ENCODE measurements at regions not wholly inside any gene's neighbourhood (a gene's known extent, or its start where the extent isn't known, plus 50 kb on each side); places are given as distances from the start of the nearest gene placed in this dataset.
"Not testable (repeated sequence)": the region's sequence is repeated elsewhere in the genome, so short reads cannot be mapped to it uniquely, and the experiment has no call there.

DNA sequence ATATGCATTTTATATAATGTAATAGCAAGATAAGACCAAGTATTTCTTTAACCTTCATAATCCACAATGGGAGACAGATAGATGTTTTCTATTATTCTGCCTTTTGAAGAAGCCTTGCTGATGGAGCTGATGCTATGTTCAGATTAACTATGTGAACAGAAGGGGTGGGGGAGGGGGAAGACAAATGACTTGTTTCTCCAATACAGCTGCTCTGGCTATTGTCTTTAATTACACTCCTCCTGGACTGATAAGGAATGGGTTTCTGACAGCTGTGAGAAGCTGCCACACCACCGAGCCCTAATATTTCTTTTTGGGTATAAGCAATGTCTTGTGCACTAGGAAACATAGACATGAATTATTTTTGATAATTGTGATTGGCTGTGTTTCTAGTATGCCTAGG lies 62.0 kb downstream of the CAVIN4 start:
- no peak for DNase-seq (ENCODE audit: low read depth)

DNA sequence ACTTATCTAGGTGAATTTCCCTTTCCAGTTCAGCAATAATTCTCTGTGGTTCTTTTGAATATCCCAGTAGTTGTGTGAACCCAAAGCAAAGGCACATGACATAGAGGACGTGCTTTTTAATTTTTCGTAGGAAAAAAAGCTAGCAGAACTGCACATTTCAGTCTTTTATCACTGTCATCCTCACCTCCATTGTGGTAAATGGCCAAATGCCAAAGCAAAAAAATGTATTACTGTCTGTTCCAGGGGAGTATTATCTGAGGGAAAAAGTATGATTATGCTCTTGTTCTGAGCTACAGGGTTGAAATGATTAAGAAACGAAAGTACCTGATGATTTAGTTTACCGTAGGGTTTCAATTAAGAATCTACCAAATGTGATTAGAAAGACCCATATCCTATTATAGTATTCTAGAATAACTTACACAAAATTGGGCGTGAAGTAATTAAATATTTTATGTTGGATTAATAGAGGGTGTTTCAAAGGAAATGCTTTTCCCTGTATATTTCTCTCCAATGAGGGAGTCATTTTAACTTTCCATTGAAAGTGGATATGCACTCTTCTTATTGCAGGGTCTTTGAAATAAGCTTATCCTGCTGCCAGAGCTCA lies 62.7 kb downstream of the CAVIN4 start:
- no peak for DNase-seq (ENCODE audit: low read depth)

DNA sequence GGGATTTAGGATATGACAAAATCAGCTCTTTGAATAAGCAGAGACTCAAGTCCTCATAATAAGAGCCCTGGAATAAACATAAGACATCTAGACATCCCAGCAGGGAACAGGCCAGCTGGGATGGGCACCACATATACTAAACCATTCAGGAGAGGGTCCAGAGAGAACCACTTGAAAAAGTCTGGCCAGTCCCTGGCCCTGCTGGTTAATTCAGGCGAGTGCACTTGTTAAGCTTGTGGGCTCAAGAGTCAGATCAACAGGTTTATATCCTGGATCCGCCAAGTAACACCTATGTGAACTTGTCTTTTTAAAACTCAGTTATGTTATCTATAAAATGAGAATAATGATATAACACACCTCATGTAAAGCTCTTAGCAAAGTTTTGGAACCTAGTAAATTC lies 63.3 kb downstream of the CAVIN4 start:
- DNase-seq (ENCODE audit: low read depth) = no peak

DNA sequence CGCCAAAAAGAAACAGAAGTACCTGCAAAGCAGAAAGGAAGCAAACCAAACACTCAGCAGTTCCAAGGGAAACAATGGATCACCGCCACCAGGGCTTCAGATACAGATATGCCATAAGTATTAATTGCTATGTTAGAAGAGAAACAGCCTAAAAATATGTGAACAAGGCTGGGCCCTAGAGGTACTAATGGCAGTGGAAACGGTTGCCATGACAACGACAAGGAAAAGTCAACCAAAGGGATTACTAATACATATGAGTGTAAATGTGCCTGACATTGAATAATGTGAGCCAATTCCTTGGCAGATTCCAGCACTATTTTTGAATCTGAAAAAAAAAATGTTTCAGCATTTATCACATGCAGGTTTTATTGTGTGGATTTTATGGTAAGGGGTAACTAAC lies 75.0 kb downstream of the CAVIN4 start:
- DNase-seq (ENCODE audit: low read depth) = no peak

DNA sequence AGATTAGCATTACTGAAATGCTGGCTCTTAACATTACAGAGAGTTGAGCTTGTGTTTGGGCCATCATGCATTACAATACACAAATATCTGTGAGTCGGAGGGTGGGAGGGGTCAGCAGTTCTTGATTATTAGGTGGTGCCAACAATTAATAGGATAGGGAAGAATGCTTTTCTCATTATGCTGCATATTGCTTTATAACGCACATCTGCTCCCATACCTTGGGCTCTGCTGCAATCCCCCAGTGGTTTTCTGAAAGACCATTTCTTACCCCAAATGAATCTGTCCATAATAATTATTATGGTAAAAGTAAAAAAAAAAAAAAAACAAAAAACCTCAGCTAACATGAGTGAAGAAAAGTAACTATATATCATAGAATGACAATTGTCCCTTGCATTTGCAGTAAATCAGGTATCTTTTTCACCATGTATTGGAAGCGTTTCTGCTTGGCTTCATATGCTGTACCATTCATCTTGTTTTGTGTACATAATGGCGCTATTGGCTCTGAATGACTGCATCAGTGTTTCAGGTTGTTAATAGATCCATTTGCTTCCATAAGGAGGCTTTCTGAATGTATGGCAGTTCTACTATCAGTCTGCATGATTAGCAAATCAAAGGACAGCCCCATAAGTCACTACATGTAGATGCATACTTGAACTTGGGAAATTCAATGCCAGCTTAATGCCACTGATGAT lies 75.9 kb downstream of the CAVIN4 start:
- DNase-seq (ENCODE audit: low read depth) = no peak

DNA sequence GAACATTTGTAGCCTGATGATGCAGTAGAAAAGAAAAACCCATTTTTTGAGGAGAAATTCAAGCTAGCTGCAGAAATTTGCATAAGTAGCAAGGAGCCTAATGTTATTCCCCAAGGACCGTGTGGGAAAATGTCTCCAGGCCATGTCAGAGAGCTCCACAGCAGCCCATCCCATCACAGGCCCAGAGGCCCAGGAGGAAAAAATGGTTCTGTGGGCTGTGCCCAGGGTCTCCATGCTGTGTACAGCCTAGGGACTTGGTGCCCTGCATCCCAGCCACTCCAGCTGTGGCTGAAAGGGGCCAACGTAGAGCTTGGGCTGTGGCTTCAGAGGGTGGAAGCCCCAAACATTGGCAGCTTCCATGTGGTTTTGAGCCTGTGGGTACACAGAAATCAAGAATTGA lies 79.0 kb downstream of the CAVIN4 start:
- DNase-seq (ENCODE audit: low read depth) = not testable (repeated sequence)

DNA sequence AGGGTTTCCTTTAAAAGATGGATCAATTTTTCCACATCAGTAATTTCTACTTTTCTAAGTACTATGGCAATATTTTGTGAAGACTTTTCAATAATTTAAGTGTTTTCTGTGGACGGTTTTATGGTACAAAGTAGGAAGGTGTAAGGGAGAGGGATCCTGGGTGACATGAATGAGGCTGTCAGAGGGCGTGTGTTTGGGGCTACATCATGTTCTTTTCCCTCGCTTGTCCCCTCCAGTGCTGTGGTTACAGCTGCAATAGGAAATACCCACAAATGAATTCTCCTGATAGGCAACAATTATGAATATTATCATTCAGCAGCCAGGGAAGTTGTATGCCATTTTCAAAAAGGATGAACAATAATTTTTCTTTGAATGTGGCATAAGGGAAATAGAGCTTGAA lies 83.8 kb downstream of the CAVIN4 start:
- no peak for DNase-seq (ENCODE audit: low read depth)

DNA sequence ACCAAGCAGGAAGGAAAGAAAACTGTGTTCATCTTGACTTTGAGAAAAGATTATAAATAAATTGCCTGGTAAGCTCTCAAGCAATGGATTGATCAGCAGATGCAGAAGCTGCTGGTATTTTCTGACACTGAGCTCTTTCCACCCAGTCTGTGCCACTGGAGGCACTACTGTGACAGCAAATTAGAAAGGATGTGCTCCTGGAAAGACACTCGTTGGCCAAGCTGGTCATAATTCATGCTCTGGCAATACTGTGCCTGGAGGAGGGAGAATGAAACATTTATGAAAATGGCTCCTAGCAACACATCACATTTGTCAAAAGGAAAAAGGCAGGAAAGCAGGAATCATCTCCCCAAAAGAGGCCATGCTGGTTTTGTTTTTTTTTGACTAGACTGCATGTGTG lies 84.2 kb downstream of the CAVIN4 start:
- no peak for DNase-seq (ENCODE audit: low read depth)

DNA sequence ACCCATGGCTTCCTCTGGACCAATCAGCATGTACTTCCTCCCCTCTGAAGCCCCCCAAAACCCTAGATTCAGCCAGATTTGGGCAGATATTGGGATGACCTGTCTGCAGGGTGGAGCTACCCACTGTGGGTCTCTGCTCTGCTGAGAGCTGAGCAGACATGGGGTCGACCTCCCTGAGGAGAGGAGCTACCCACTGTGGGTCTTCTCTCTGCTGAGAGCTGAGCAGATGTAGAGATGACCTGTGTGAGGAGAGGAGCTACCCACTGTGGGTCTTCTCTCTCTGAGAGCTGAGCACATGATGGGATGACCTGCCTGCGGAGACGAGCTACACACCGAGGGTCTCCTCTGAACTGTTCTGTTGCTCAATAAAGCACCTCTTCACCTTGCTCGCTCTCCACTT lies 89.6 kb downstream of the CAVIN4 start:
- no peak for DNase-seq (ENCODE audit: low read depth)

DNA sequence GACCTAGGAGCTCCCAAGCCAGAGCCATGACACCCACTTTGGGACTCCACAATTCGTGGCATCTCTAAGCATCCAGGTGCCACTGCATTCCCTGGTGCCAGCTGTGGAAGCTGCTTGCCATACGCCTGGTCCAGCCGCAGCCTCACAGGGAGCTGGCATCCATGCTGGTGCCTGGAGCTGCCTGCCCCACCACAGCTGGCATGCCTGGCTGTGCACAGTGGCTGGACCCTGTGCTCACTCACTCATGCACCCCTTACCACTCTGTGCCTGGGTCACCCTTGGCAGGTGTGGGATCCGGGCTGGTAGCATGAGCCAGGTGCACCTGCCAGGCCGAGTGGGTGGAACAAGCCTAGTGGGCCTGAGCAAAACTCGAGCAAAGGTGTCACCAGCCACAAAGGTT lies 90.1 kb downstream of the CAVIN4 start:
- DNase-seq (ENCODE audit: low read depth) = no peak

DNA sequence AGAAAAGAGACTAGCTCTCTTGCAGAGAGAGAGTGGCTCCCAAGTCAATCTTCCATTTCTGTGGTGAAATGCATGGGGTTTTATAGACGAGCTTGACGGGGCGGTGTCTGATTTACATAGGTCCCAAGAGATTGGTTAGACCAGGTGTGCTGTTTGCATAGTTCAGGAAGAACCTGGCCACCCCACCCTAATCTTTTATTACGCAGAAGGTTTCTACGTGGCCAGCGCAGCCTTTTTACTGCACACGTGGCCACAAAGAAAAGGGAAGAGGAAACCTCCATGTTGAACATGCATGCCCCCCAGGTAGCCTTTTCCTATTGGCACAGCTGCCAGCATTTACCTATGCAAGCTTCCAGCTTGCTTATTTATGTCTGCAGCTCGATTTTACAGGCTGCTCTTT lies 92.1 kb downstream of the CAVIN4 start:
- DNase-seq (ENCODE audit: low read depth) = no peak

DNA sequence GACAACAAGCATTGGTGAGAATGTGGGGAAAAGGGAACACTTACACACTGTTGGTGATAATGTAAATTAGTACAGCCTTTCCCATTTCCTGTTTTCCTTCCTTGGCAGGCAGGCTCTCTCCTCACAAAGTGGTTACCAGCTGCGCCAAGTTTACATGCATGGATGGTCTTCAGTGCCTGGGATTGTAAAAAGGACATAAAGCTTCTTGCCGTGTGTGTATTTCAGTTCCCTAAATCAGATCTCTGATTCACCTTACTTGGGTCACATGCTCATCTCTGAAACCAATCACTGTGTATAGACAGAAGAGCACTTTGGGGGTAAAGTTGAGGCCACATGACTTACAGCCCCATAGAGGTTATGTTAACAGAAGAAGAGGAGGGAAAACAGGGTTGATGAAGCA lies 92.8 kb downstream of the CAVIN4 start:
- no peak for DNase-seq (ENCODE audit: low read depth)

DNA sequence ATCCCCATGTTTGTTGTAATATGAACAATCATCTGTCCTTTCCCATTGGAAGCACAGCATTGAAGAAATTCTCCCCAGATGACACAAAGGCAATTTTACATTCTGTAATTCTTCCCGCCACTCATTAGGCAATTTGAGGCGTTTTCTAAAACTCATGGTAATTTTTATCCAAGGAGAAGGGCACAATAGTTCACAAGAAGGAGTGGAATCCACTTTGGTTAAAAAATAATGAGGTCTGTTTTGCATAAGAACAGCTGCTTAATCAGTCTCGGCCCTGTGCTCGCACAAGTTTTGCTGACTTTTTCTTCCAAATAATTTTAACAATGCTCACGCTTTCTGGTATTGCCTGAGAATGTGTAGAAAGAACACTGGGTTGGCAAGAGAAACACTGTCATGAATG lies 94.0 kb downstream of the CAVIN4 start:
- no peak for DNase-seq (ENCODE audit: low read depth)

DNA sequence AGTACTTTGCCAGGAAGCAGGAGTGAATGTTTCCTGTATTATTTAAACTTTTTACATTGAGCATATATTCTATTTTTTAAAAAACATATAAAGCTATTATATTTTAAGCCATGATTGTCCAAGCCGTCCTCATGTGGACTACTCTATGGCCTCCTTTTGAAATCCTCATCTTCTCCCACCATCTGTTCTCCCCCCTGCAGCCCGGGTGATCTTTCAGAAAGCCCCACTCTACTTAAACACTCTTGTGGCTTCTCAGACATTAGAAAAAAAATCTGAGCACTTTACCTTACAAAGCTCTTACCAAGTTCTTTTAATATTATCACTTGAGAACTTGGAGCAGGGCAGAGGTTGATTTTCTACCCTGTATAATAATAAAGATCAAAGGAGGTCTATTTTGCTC lies 95.4 kb downstream of the CAVIN4 start:
- no peak for DNase-seq (ENCODE audit: low read depth)

DNA sequence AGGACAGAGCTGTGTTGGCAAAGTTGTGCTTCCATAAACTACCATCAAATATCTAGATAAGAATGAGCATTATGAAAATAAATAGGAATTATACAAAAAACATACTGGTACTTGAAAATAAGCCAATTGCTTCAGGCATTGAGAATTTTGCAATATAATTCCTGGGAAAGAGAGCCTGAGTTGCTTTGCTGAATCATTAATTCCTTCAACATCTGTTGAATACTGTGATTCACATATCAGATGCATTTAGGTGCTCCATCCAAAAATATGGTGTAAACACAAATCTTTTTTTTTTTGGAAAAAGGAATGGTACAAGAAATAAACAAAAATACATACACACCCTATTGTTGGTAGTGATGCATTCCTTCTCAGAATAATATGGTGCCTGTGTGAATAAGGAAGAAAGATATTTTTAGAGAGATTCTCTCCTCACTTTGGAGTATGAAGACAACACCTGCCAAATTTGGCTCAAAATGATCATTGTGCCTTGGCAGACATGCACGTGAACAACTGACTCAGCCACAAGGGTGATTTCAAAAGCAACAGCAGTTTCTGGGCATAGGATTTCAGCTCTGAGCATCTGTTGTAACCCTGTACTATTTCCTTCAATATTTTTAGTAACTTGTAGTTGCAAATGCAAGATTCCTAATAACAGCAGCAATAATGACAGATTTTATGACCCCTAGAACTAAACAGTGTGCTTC lies 96.7 kb downstream of the CAVIN4 start:
- DNase-seq (ENCODE audit: low read depth) = peak; percentile 11

DNA sequence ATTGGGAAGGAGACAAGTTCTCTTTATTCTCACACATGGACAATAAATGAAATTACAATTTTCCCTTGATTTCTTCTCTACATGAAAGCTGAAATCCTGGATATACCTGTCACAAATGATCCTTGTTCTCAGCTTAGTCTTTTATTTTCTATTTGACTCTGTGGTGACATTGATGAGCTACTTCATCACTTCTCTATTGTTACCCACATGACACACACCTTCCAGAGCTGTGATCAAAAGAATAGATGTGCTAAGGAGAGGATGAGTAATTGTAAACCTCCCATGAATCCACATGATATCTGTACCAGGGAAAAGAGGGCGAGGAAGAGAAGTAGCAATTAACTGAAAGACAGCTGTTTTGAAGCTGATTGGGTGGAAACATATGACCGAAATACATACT lies 102.0 kb downstream of the CAVIN4 start:
- DNase-seq (ENCODE audit: low read depth) = no peak

DNA sequence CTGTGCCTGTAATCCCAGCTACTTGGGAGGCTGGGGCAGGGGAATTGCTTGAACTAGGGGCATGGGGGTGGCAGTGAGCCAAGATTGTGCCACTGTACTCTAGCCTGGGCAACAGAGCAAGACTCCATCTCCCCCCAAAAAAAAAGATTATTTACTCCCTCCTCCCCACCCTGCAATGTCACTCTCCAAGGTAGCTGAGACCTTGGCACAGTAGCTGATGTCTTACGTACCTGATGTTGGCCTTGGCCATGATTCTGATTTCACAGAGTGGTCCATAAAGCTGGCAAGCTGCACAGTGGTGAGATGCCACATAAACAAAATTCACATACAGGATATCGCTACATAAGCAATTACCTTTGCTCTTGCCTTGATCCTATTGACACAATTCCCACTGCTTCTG lies 108.5 kb downstream of the CAVIN4 start:
- DNase-seq (ENCODE audit: low read depth) = no peak

DNA sequence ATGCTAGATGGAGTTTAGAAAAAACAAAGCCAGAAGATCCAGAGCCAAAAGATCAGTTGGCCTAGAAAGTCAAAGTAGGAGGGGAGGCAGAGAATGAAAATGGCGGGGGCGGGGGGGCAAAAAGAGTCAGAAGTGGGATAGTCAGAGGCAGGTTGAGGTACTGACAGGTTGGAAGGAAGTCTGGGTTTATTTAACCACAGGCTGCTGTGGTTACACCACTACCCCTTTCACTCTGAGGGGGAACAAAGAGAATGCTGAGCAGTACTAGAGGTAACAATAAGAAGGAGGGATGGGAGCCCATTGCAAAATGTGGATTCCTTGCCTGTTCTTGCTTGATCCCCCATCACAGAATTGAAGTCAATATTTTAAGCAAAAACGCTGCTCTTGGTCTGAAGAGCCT lies 111.8 kb downstream of the CAVIN4 start:
- DNase-seq (ENCODE audit: low read depth) = no peak

DNA sequence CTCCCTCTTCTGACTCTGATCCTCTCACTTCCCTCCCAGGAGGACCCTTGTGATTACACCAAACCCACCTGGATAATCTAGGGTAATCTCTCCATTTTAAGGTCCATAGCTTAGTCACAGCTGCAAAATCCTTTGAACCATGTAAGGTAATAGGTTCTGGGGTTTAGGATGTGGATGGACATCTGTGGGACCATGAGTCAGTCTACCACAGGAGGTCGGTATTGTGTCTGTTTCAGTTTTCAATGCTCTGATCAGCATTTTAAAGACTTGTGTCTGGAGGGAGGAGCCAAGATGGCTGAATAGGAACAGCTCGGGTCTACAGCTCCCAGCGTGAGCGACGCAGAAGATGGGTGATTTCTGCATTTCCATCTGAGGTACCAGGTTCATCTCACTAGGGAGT lies 112.6 kb downstream of the CAVIN4 start:
- no peak for DNase-seq (ENCODE audit: low read depth)

DNA sequence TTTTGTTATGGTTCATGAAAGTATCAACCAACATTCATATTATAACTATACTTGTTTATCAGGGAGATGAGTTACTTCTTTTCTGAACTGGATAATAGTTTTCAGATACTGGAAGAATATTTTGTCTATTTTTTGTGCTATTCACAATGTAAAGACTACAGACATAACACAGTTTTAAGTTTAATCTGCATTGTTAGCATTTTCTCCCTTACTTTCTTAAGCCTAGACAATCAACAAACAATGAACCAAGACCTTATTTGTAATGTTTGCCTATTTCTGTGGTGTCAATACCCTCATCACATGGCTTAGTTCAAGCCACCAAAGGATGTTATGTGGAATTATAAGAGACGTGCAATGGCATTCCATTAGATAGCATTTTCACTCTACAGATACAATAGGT lies 119.5 kb downstream of the CAVIN4 start:
- DNase-seq (ENCODE audit: low read depth) = no peak

DNA sequence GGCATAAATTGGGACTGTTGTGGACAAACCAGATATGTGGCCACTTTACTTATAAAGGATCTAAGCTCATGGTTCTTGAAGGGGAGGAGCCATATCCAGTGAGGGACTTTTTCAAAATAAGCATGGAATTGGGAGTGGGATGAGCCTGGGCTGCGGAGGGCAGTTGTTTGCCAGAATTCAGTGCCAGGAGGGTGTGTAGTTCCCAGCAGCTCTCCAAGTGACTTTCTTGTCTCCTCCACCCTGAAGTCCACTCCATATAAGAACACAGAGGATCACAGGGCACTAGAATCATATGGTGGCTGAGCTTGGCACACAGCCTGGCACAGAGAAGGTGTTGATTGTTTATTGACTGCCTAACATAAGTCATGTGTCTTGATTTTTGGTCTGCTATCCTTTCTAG lies 121.1 kb downstream of the CAVIN4 start:
- no peak for DNase-seq (ENCODE audit: low read depth)

DNA sequence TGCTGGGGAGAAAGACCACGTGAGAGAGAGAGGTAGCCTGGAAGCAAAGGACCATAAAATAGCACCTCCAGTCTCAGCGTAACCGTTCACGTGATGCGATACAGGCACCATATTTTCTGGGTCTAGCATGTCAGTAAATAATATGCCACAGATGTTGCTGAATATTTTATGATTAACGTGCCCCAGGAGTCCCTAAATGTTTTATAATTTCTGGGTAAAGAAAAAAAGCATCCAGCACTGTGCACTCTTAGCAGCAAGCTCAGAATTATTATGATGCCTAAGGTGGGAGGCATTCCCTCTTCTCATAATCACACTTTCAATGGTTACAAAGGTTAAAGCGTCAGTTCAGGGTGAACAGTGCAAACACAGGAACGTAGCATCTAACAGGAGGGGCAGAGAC lies 121.8 kb downstream of the CAVIN4 start:
- no peak for DNase-seq (ENCODE audit: low read depth)

DNA sequence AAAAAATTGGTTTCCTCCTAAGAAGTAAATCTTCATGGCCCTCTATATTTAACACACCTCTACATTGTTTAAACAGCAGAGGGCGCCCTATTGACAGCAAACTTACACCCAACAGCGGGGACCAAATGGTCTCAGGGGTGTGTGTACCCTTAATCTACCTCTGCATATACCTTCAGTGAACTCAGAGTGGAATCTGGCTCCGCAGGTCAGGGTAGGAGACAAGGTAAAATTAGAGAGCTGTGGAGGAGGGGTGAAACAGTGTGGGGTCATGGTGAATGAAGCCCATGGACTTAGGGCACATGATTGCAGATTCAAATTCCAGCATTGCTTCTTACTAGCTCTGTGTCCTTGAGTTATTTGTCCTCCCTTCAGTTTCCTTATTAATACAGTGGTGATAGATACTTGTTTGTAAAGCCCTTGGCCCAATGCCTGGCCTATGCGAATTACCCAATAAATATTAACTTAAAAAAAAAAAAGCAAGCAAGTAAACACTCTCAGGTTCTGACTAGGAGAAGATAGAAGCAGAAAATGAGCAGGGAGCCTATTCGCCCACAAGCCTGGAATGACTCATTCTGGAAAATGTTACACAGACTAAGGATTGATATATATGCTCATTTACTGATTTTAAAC lies 122.9 kb downstream of the CAVIN4 start:
- no peak for DNase-seq (ENCODE audit: low read depth)

Data from fibroblast of gingiva (primary cell).